Urinary bladder (tissue), 3 donors: ENCODE measurements at regions not wholly inside any gene's neighbourhood (a gene's known extent, or its start where the extent isn't known, plus 50 kb on each side); places are given as distances from the start of the nearest gene placed in this dataset.
"Not testable (repeated sequence)": the region's sequence is repeated elsewhere in the genome, so short reads cannot be mapped to it uniquely, and the experiment has no call there.

ENCODE experiments used
- DNase-seq: peaks from one replicate; pipeline ENCODE4 v3.0.0-alpha.2; 2015; ENCODE audit errors: extremely low spot score
- H3K27ac ChIP-seq: one replicate; pipeline ENCODE4 v1.5.1; 2013; ENCODE audit warnings: low read depth, mild to moderate bottlenecking, moderate library complexity
- H3K36me3 ChIP-seq: one replicate; pipeline ENCODE4 v1.6.1; 2013; ENCODE audit warnings: mild to moderate bottlenecking, moderate library complexity; ENCODE audit not compliant: insufficient read depth
- H3K4me1 ChIP-seq: one replicate; pipeline ENCODE4 v1.6.1; 2013; ENCODE audit warnings: mild to moderate bottlenecking, moderate library complexity; ENCODE audit not compliant: insufficient read depth
- H3K4me3 ChIP-seq: one replicate; pipeline ENCODE4 v1.5.1; 2013; ENCODE audit warnings: low read depth, low read length
- WGBS: extraction: QIAGEN DNeasy Blood & Tissue Kit; methylation state at CpG from one replicate; pipeline ENCODE4 v1.1.7; 2013; 5-methylcytosine and 5-hydroxymethylcytosine counted together
- donor health status: healthy with polysubstance abuse.
- donor health status: healthy.

DNA sequence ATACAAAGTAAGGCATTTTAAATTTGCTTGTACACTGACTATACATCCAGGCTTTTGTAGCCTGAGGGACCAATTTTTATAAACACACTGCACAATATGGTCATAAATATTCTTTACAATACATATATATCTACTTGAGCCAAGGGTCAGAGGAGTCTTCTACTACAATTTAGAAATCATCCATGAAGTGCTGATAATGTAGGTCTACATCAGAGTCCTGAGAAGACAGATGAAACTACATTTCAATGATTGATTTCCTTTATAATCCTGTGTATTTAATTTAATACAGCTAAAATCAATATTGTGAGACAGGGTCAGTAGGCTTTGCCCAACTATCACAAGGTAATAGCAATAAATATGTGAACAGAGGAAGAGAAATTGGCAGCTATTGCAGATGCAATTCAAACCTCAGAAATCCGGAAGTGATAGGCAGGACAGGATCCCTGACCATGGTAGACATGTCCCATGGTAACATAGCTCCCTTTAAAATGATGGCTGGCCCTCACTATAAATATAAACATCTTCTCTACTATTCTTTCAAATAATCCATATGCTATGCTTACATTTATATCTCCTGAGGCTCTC is 318.0 kb upstream of the POT1 start:
- DNase-seq = no peak
- Histone ChIP-seq H3K27ac (no peak overlapping the region), H3K4me3 (no peak overlapping the region), H3K4me1 (no peaks in the 10 kb centered on the region), H3K36me3 (no peaks in the 10 kb centered on the region)
- 83% methylated on average over 1 of the region's 1 CpG for WGBS

DNA sequence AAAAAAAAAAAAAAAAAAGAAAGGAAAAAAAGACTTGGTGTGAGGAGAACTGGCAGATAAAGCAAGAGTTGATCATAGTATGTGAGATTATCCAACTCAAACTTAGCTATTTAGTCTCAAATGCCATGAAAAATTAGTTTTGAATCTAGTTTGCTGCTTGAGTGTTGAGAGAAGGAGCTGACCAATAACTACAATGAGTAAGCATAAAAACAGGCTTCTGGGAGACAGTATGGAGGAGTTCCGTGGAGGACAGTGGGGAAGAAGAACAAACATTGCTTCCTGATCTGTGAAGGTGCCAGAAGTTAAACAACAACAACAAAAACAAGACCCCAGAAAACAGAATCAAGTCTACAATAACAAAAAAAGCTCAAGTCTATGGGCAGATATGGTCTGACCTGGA is 317.1 kb upstream of the POT1 start:
- WGBS = 66% methylated on average over 1 of the region's 1 CpG
- Histone ChIP-seq H3K36me3 (no peaks in the 10 kb centered on the region), H3K4me1 (no peaks in the 10 kb centered on the region), H3K4me3 (no peak overlapping the region), H3K27ac (no peak overlapping the region)
- DNase-seq = no peak

DNA sequence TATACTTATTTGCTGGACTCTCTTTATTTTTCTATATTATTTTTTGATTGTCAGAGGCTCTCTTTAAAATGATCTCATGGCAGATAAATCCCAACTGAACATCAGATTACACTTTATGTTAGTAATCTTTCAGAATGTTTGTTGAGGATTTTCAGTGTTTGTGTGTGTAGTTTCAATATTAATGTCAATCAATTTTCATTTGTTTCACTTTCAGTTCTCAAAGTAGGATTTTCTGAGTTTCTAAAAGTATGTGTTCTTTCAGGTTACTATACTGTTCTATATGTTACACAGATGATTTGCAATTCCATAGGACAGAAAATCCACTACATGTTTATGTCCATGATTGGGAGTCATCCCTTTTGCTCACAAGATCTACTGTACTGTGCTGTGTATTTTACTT is 311.9 kb upstream of the POT1 start:
- Histone ChIP-seq H3K4me1 (no peaks in the 10 kb centered on the region), H3K36me3 (no peaks in the 10 kb centered on the region), H3K4me3 (no peak overlapping the region), H3K27ac (no peak overlapping the region)
- no peak for DNase-seq

DNA sequence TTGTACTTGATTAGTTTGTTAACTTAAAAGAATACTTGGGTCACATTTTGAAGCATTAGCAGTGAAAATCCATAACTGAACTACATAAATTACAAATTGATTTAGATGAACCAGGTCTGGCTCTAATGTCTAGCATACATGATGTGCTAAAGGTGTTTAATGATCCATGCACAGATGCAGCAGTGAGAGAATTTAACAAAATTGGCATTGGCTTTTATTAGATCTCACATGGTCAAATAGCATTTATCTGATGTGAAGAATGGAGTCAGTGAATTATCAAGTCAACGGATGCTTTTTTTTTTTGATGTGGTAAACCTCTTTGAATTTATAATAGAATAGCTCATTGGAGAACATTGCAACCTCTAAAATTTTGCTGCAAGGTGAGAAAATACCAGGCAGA is 293.0 kb upstream of the POT1 start:
- 86% methylated on average over 1 of the region's 1 CpG for WGBS
- no peak overlapping the region for H3K27ac ChIP-seq
- no peaks in the 10 kb centered on the region for H3K4me1 ChIP-seq
- no peak overlapping the region for H3K4me3 ChIP-seq
- DNase-seq = no peak
- no peaks in the 10 kb centered on the region for H3K36me3 ChIP-seq

DNA sequence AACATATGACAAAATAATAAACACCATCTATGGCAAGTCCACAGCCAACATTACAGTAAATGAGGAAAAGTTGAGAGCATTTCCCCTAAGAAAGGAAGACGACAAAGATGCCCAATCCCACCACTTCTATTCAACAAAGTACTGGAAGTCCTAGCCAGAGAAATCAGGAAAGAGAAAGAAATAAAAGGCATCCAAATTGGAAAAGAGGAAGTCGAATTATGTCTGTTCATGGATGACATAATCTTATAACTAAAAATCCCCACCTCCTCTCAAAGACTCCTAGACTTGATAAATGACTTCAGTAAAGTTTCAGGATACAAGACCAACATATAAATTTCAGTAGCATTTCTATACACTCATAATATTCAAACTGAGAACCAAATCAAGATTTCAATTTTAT is 288.5 kb upstream of the POT1 start:
- WGBS = 82% methylated on average over 2 of the region's 2 CpGs
- no peak overlapping the region for H3K27ac ChIP-seq
- no peak for DNase-seq
- H3K36me3 ChIP-seq = no peaks in the 10 kb centered on the region
- no peak overlapping the region for H3K4me3 ChIP-seq
- no peaks in the 10 kb centered on the region for H3K4me1 ChIP-seq

DNA sequence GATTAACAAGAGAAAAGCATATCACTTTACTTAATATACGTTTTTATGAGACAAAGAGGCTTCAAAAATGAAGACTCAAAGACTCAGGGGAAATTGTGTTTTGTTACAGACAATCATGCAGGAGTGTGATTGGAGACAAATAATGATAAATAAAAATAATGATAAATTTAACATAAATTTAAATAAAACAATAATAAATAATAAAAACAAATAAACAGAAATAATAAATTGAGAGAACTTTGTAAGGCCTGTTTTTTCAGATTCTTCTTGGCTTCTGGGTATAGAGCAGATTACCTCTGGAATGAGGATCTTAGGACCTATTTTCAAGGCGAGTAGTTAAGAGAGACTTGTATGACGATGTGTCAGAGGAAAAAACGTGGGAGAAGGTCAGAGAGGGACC is 271.4 kb upstream of the POT1 start:
- H3K4me3 ChIP-seq = no peak overlapping the region
- H3K36me3 ChIP-seq = no peaks in the 10 kb centered on the region
- H3K4me1 ChIP-seq = no peaks in the 10 kb centered on the region
- WGBS = 78% methylated on average over 4 of the region's 4 CpGs
- DNase-seq = no peak
- H3K27ac ChIP-seq = no peak overlapping the region

DNA sequence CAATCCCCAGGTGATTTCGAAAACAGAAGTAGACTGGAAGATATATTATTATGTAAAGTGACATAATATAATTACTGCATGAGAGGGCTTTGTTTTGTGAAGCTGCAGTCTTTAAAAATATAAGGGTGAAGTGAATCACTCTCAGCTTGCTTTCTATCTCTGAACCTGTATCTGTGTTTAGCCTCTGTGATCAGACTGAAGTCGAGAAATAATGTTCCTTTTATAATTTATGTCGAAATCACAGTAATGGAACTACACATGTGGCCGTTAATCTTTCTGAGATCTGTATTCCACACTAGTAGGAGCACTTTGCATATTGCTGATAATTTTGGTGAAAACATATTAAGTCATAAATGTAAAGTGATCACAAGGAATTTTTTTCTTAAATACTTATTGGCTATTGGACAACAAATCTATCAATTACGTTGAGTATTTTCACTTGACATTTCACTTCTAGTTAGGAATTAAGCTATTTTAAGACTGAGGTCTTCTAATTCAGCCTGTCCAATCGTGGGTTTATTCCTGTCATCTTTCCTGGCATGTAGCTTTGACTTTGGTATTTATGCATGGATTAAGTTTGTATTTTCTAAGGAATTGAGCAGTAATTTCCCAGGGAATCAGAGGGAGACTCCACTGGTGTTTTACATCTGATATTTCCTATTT is 268.2 kb upstream of the POT1 start:
- no peaks in the 10 kb centered on the region for H3K36me3 ChIP-seq
- no peaks in the 10 kb centered on the region for H3K4me1 ChIP-seq
- DNase-seq = no peak
- no peak overlapping the region for H3K27ac ChIP-seq
- WGBS = 53% methylated on average over 6 of the region's 6 CpGs
- no peak overlapping the region for H3K4me3 ChIP-seq

DNA sequence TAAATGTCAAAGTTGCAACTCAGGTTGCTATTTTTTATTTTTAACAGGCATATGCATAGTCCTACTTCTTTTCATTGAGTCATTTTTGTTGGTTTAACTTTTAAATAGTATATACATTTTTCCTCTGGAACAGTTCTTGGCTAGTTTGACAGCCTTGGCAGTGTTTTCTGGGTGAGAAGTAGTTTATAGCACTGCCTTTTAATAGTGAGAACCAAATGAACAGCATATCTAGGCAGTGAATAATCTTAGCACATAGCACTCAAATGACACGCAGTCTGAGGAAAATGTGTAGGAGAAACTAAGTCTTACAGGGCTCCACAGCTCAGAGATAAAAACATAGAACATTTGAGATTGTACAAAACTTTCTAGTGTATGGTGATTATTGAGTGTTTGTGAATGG is 265.5 kb upstream of the POT1 start:
- no peak overlapping the region for H3K4me3 ChIP-seq
- 31% methylated on average over 1 of the region's 1 CpG for WGBS

DNA sequence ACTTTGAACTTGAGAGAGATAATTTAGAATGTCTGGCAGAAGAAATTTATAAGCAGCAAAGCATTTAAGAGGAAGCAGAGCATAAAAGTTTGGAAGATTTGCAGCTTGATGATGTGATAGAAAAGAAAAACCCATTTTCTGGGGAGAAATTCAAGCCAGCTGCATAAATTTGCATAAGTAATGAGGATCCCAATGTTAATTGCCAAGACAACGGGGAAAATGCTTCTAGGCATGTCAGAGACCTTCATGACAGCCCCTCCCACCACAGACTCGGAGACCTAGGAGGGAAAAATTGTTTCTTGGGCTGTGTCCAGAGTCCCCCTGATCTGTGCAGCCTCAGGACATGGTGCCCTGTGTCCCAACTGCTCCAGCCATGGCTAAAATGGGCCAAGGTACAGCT is 263.6 kb upstream of the POT1 start:
- WGBS = 65% methylated on average over 2 of the region's 2 CpGs
- H3K4me3 ChIP-seq = no peak overlapping the region
- no peaks in the 10 kb centered on the region for H3K4me1 ChIP-seq
- DNase-seq = no peak
- no peaks in the 10 kb centered on the region for H3K36me3 ChIP-seq
- H3K27ac ChIP-seq = no peak overlapping the region

More for the DNA sequence above, 265.5 kb upstream of the POT1 start:
- no peaks in the 10 kb centered on the region for H3K4me1 ChIP-seq
- no peak overlapping the region for H3K27ac ChIP-seq
- H3K36me3 ChIP-seq = no peaks in the 10 kb centered on the region
- DNase-seq = no peak

DNA sequence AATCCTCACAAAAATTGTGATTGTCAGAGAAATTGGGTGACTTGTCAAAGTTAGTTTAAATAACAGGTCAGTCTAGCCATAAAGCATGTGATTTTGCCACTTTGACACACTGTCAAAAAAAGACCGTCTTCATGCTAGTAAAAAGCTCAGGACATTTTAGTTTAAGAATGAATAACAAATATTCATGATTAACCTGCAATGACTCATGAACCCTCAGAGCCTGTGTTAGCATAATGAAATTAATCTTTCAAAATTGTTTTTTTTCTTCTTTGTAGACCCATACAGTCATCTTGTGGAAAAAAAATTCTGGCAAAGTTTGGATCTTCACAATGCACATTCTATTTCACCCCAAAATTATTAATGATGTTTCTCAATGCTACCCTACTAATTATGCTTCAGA is 255.2 kb upstream of the POT1 start:
- Histone ChIP-seq H3K4me3 (no peak overlapping the region), H3K27ac (no peak overlapping the region), H3K36me3 (no peaks in the 10 kb centered on the region), H3K4me1 (no peaks in the 10 kb centered on the region)
- WGBS = 77% methylated on average over 1 of the region's 1 CpG
- no peak for DNase-seq

DNA sequence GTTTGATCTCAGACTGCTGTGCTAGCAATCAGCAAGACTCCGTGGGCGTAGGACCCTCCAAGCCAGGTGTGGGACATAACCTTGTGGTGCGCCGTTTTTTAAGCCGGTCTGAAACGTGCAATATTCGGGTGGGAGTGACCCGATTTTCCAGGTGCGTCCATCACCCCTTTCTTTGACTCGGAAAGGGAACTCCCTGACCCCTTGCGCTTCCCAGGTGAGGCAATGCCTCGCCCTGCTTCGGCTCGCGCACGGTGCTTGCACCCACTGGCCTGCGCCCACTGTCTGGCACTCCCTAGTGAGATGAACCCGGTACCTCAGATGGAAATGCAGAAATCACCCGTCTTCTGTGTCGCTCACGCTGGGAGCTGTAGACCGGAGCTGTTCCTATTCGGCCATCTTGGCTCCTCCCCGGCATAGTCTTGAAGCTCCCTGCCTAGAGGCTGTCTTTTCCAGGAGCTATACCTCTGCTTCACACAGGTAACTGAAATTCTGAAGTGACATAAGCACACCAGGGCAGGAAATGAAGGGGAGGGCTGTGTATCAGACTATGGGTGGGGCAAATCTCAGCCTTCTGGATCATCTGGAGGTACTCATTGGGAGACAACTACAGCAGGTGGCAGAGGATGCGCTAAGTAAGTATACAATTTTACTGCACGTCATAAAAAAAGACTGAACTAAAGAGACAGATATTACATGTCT is 252.1 kb upstream of the POT1 start:
- 92% methylated on average over 25 of the region's 26 CpGs for WGBS
- not testable (repeated sequence) for H3K27ac ChIP-seq, H3K4me1 ChIP-seq, H3K4me3 ChIP-seq, DNase-seq, H3K36me3 ChIP-seq

DNA sequence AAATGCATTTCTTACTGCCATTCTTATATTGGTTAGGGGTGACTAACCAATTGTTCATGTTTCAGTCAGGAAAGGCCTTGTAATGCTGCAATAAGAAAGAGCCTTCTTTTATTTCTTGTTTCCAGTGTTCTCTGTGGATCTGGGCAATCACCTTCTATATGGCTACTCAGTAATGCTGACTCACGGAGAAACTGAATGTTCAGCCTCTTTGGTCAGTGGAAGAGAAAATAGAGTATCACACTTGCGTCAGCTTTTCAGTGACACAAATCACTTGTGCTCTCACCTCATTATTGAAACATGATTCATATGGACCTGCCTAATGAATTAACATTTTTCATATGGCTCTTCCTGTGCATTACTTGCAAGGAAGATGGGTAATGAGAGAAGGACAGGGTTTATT is 243.9 kb upstream of the POT1 start:
- Histone ChIP-seq H3K36me3 (no peaks in the 10 kb centered on the region), H3K4me1 (no peaks in the 10 kb centered on the region), H3K27ac (no peak overlapping the region), H3K4me3 (no peak overlapping the region)
- no peak for DNase-seq
- WGBS = 91% methylated on average over 2 of the region's 2 CpGs

DNA sequence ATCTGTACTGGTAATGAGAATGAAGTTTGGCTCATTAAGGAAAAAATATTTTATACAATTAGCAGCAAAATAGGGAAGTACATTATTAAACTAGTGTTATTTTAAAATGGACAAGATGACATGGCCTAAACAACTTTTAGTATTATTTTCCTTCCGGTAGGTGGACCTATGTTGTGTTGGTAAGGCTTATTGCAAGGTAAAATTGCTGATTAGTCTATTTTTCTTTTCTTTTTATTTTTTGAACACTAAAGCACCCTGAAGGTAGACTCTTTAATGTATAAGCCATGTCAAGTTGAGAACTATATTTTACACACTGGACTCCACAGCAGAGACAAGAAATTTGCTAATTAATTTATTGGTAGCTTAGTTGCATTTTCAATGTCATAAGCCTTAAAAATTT is 239.5 kb upstream of the POT1 start:
- no peak for DNase-seq
- Histone ChIP-seq H3K36me3 (no peaks in the 10 kb centered on the region), H3K27ac (no peak overlapping the region), H3K4me3 (no peak overlapping the region), H3K4me1 (no peaks in the 10 kb centered on the region)
- 96% methylated on average over 1 of the region's 1 CpG for WGBS

DNA sequence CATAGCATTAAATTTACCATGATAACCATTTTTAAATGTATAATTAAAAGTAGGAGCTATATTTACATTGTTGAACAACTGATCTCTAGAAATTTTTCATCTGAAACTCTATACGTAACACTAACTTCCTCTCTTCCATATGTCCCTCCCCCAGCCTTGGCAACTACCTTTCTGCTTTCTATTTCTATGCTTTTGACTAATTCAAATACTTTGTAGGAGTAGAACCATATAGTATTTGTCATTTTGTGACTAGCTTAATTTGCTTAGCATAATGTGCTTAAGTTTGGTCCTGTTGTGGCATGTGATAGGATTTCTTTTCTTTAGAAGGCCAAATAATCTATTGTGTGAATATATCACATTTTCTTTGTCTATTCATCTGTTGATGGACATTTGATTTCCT is 225.3 kb upstream of the POT1 start:
- Histone ChIP-seq H3K36me3 (no peaks in the 10 kb centered on the region), H3K4me1 (no peaks in the 10 kb centered on the region), H3K4me3 (no peak overlapping the region), H3K27ac (no peak overlapping the region)
- WGBS = 95% methylated on average over 1 of the region's 1 CpG
- no peak for DNase-seq
